ENCODE measurements at regions not wholly inside any gene's neighbourhood (a gene's known extent, or its start where the extent isn't known, plus 50 kb on each side); places are given as distances from the start of the nearest gene placed in this dataset.

GRCh38 chr3:88369767-88370166 lies 220.0 kb downstream of the C3orf38 start:
- TF ChIP-seq POLR2A (IDR thresholded peaks at IDR 0.05): no peak
- no peak for TF ChIP-seq CTCF (IDR thresholded peaks at IDR 0.05)
- no peak for TF ChIP-seq EP300 (IDR thresholded peaks at IDR 0.05)
- TF ChIP-seq POLR2AphosphoS5 (IDR thresholded peaks at IDR 0.05): no peak

Data from stomach (tissue), 4 donors.